ENCODE measurements at regions not wholly inside any gene's neighbourhood (a gene's known extent, or its start where the extent isn't known, plus 50 kb on each side); places are given as distances from the start of the nearest gene placed in this dataset.

DNA sequence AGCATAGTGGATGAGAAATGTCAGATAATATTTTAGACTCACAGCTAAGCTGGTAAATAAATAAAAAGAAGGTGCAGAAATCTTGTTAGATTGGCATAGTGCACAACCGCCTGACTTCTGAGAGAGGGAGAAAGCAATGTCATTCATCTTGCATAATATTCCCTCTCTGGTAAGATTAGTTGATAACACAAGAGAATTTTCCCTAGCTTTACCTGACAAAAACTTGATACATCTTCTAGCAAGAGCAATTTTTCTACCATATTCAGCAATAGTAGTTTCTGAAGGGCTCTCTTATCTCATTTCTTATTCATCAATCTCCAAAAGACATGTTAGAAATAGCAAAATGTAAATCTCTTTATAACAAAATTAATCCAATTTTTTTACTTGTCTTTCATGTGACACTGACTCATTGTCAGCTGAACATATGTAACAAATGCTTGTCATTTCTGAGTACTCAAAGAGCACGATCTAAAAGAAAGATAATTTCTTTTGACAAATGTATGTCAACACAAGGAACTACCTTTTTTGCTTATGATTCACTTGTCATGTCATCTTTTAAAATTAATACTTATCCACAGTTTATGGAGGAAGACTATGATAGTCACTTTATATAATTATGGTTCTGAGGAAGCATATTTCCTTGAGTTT is 240.0 kb downstream of the ARAP2 start:
- no peak for DNase-seq (ENCODE audit: low read depth)

DNA sequence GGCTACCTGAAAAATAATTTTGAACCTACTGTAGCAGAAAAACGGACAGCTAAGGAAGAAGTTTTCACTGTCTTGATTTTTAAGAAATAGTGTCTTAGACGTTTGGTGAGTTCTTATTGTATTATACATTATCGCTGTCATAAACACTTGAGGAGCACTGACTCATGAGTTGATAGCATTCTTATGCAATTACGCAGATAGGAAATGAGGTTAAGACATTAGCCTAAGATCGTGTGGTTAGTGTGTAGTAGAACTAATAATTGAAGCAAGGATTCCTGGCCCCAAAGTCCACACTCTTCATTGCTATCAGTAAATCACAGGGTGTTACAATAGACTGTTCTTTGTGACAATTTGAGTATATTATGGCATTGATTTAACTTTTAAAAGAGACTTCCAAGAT is 238.1 kb downstream of the ARAP2 start:
- DNase-seq (ENCODE audit: low read depth), result no peak

DNA sequence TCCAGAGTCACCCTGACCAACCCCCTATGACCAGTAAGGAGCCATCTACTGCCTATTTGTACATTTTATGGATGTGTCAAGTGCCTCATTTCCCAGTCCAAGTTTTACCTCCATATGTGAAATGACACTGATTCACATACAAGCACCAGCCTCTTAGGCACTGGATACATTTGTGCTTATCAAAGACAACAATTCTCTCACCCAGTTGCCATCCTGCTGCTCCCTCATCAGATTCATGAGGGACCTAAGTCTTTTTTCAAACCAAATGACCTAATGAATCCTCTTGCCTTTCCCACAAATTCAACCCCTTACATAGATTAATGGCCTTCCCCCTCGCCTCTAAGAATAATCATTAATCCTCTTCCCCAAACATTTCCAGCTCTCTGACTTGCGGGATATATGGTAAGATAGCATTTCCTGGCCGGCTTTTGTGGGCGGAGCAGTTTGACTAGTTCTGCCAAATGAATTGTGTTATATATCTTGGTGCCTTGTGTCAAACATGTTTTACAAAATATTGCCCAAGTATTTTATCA is 233.9 kb downstream of the ARAP2 start:
- no peak for DNase-seq (ENCODE audit: low read depth)

DNA sequence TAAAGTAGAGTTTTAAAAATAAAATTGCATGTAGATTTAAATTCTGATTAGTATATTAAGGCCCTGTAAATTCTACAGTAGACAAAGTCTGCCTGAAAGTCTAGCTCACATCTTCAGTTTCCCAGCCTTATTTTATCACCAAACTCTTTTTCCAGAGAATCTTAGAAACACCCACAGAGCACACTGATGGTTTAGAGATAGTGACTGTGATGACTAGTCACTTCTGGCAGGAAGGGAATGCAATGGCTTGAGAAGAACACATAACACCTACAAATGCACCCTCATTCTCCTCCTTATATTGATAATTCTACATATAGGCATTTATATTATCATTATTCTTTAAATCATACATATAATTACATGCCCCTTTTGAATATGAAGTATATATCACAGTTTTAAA is 232.9 kb downstream of the ARAP2 start:
- DNase-seq (ENCODE audit: low read depth), result no peak

DNA sequence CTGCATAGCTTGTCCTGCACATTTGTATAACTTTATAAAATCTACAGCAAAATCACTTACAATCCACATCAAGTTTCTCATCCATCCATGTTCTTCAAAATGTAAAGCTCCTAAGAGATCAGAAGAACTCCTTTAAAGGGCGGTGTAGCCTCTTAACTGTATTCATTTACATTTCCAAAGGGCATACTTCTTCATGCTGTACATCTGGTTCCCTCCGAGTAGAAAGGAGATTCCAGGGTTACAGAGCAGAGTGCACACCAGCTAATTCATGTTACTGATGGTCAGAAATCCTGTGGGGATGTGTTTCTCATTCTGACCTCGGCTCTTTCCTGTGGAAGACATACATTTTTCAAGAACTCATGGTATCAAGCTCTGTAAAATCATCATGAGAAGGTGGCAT is 231.8 kb downstream of the ARAP2 start:
- DNase-seq (ENCODE audit: low read depth), result no peak

DNA sequence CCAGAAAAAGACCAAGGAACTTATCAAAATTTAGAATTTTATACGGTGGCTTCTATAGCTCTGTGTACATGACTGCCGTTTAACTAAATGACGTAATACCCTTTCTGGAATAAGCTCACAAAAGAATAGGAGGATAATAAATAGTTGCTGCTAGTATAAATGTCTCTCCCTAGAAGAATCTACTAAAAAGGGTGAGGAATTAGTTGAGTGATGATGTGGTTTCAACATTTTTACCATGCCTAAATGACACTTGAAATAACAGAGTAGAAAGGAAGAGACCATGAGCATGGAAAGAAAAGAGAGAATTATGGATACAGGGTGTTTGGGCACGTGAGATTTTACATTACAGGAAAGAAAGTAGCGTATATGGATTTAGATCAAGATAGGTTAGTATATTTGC is 231.1 kb downstream of the ARAP2 start:
- DNase-seq (ENCODE audit: low read depth), result no peak
